Kidney tubule cell (primary cell): ENCODE measurements at regions not wholly inside any gene's neighbourhood (a gene's known extent, or its start where the extent isn't known, plus 50 kb on each side); places are given as distances from the start of the nearest gene placed in this dataset.
"Not testable (repeated sequence)": the region's sequence is repeated elsewhere in the genome, so short reads cannot be mapped to it uniquely, and the experiment has no call there.

ENCODE experiments used
- DNase-seq: peaks from one replicate; pipeline ENCODE4 v3.0.0-alpha.2; 2018; ENCODE audit warnings: low spot score

GRCh38 chr21:14754682-14755081 is 208.6 kb upstream of the SAMSN1 start:
- DNase-seq: no peak

GRCh38 chr21:14754259-14754604 is 208.1 kb upstream of the SAMSN1 start:
- DNase-seq: no peak

GRCh38 chr21:14753466-14754258 is 207.5 kb upstream of the SAMSN1 start:
- no peak for DNase-seq

- DNase-seq: no peak
These were observed 207.0 kb upstream of the SAMSN1 start for GRCh38 chr21:14753069-14753465.

- DNase-seq: no peak
These were observed 206.3 kb upstream of the SAMSN1 start for GRCh38 chr21:14752345-14752909.

- no peak for DNase-seq
These were observed 205.7 kb upstream of the SAMSN1 start for GRCh38 chr21:14751602-14752344.

GRCh38 chr21:14751011-14751410 is 204.9 kb upstream of the SAMSN1 start:
- DNase-seq: no peak

GRCh38 chr21:14750041-14750440 is 203.9 kb upstream of the SAMSN1 start:
- DNase-seq: no peak

- no peak for DNase-seq
These were observed 202.5 kb upstream of the SAMSN1 start for GRCh38 chr21:14748662-14749061.

- DNase-seq: no peak
These were observed 198.3 kb upstream of the SAMSN1 start for GRCh38 chr21:14744368-14744767.

- DNase-seq: peak; percentile 23
These were observed 196.0 kb upstream of the SAMSN1 start for GRCh38 chr21:14742119-14742518.

- peak; percentile 71 for DNase-seq
These were observed 195.1 kb upstream of the SAMSN1 start for GRCh38 chr21:14741256-14741655.

GRCh38 chr21:14740692-14741091 is 194.6 kb upstream of the SAMSN1 start:
- peak; percentile 27 for DNase-seq

GRCh38 chr21:14740116-14740515 is 194.0 kb upstream of the SAMSN1 start:
- DNase-seq: no peak

- DNase-seq: no peak
These were observed 193.5 kb upstream of the SAMSN1 start for GRCh38 chr21:14739590-14739989.

- DNase-seq: not testable (repeated sequence)
These were observed 192.5 kb upstream of the SAMSN1 start for GRCh38 chr21:14738576-14738975.

GRCh38 chr21:14737922-14738321 is 191.8 kb upstream of the SAMSN1 start:
- DNase-seq: peak; percentile 63

GRCh38 chr21:14737284-14737691 is 191.2 kb upstream of the SAMSN1 start:
- DNase-seq: no peak

GRCh38 chr21:14736672-14737071 is 190.6 kb upstream of the SAMSN1 start:
- no peak for DNase-seq

- no peak for DNase-seq
These were observed 190.0 kb upstream of the SAMSN1 start for GRCh38 chr21:14736162-14736561.

GRCh38 chr21:14734833-14735232 is 188.7 kb upstream of the SAMSN1 start:
- DNase-seq: no peak

- DNase-seq: no peak
These were observed 188.1 kb upstream of the SAMSN1 start for GRCh38 chr21:14734191-14734590.

GRCh38 chr21:14725219-14725618 is 179.1 kb upstream of the SAMSN1 start:
- no peak for DNase-seq
